GM12878 (cell line): ENCODE measurements at regions not wholly inside any gene's neighbourhood (a gene's known extent, or its start where the extent isn't known, plus 50 kb on each side); places are given as distances from the start of the nearest gene placed in this dataset.

Source experiments
- ATAC-seq: fragments of 200-7000 bp; cut with Tn5 transposase; 3 replicates; pipeline ENCODE4 v1.9.1; 2020; ENCODE audit warnings: mild to moderate bottlenecking, moderate library complexity
- BruUV-seq: library from RNA; stranded (reverse); fragments of 400-500 nt; replicated peaks from 2 replicates; lab custom pipeline; 2021; lab: Mats Ljungman, UMichigan
- CTCF ChIA-PET: fragments of 300-600 bp; sonication (Branson Sonifier 250); formaldehyde crosslinking; extraction: SDS; loops from one replicate; lab custom pipeline; 2021; ENCODE audit warnings: inconsistent platforms; lab: Yijun Ruan, JAX
- POLR2A ChIA-PET: fragments of 350-600 bp; formaldehyde crosslinking; extraction: SDS; loops from one replicate; lab custom pipeline; 2021; ENCODE audit warnings: inconsistent platforms; lab: Charles Lee
- RAD21 ChIA-PET: fragments of 300-600 bp; sonication (Branson Sonifier 250); formaldehyde crosslinking; loops from one replicate; lab custom pipeline; 2023; ENCODE audit warnings: antibody characterized with exemption; ENCODE audit not compliant: unreplicated experiment; lab: Charles Lee
- SMC1A ChIA-PET: fragments of 300-600 bp; sonication (Branson Sonifier 250); formaldehyde crosslinking; loops from one replicate; lab custom pipeline; 2023; ENCODE audit not compliant: unreplicated experiment, uncharacterized antibody; lab: Charles Lee
- DNase-seq: peaks from one replicate; pipeline ENCODE4 v3.0.0-alpha.2; 2011; ENCODE audit warnings: low read depth, low spot score
- FAIRE-seq: peaks from 3 replicates; lab custom pipeline; 2011; peaks lifted over from hg19 to GRCh38; lab: Jason Lieb, UNC
- H2AFZ ChIP-seq: 2 replicates; pipeline ENCODE4 v1.6.0; 2011; ENCODE audit warnings: low read depth, low read length, control low read depth; ENCODE audit not compliant: control insufficient read depth
- H3K27ac ChIP-seq: 2 replicates; pipeline ENCODE4 v1.5.1; 2011; ENCODE audit warnings: control low read depth; ENCODE audit not compliant: control insufficient read depth, insufficient read depth
- H3K27me3 ChIP-seq, 2 experiments: replicated peaks in 1 of 2; 2 replicates each; pipeline versions ENCODE4 v1.6.0 to v1.6.1; 2011; ENCODE audit warnings: low read length in 1 of 2; ENCODE audit not compliant: control insufficient read depth in 2 of 2, insufficient read depth in 2 of 2
- H3K36me3 ChIP-seq, 2 experiments: 2 replicates each; pipeline ENCODE4 v1.5.1; 2011; ENCODE audit warnings: low read length in 1 of 2; ENCODE audit not compliant: control insufficient read depth in 2 of 2, insufficient read depth in 2 of 2
- H3K4me1 ChIP-seq: 2 replicates; pipeline ENCODE4 v1.6.1; 2011; ENCODE audit warnings: mild to moderate bottlenecking, low read length, moderate library complexity, mixed read lengths; ENCODE audit not compliant: control insufficient read depth, insufficient read depth
- H3K4me2 ChIP-seq: 2 replicates; pipeline ENCODE4 v1.6.0; 2011; ENCODE audit warnings: control low read depth; ENCODE audit not compliant: control insufficient read depth, insufficient read depth
- H3K4me3 ChIP-seq: fragments of 200-600 bp; sonication (generic); 2 replicates; pipeline ENCODE4 v1.5.1; 2016
- H3K79me2 ChIP-seq: 2 replicates; pipeline ENCODE4 v1.6.0; 2011; ENCODE audit warnings: low read length; ENCODE audit not compliant: control insufficient read depth, insufficient read depth
- H3K9ac ChIP-seq: 2 replicates; pipeline ENCODE4 v1.8.0; 2011; ENCODE audit warnings: low read length, control low read depth, mixed read lengths; ENCODE audit not compliant: control insufficient read depth, insufficient read depth
- H3K9me3 ChIP-seq: replicated peaks from 3 replicates; pipeline ENCODE4 v1.5.1; 2011; ENCODE audit warnings: mild to moderate bottlenecking, low read length; ENCODE audit not compliant: control insufficient read depth, insufficient read depth
- H4K20me1 ChIP-seq: 2 replicates; pipeline ENCODE4 v1.6.0; 2011; ENCODE audit not compliant: control insufficient read depth, insufficient read depth
- CBFB ChIP-seq: IDR thresholded peaks from 2 replicates; pipeline ENCODE4 v1.6.1; 2016; ENCODE audit warnings: antibody characterized with exemption, low read depth
- CHD2 ChIP-seq: IDR thresholded peaks from 2 replicates; pipeline ENCODE4 v1.6.1; 2011; ENCODE audit warnings: low read depth, low read length, improper control_type of control experiment, borderline replicate concordance
- CHD4 ChIP-seq: fragments of 200-600 bp; sonication (generic); IDR thresholded peaks from 2 replicates; pipeline ENCODE4 v1.6.1; 2016; ENCODE audit warnings: mild to moderate bottlenecking
- FOS ChIP-seq: IDR thresholded peaks from 3 replicates; pipeline ENCODE4 v1.6.1; 2011; ENCODE audit warnings: borderline replicate concordance; ENCODE audit not compliant: insufficient read length; ENCODE audit errors: extremely low read depth
- RCOR1 ChIP-seq: conservative IDR thresholded peaks from 2 replicates; pipeline ENCODE4 v1.6.1; 2012; ENCODE audit warnings: low read depth, low read length, improper control_type of control experiment
- TARDBP ChIP-seq: IDR thresholded peaks from 2 replicates; pipeline ENCODE4 v1.6.1; 2016; ENCODE audit warnings: borderline replicate concordance
- WRNIP1 ChIP-seq: IDR thresholded peaks from 2 replicates; pipeline ENCODE4 v1.6.1; 2011; ENCODE audit warnings: low read depth, low read length, improper control_type of control experiment, borderline replicate concordance
- ZNF217 ChIP-seq: fragments of 450-650 bp; IDR thresholded peaks from 2 replicates; pipeline ENCODE4 v1.6.1; 2017; ENCODE audit warnings: antibody characterized with exemption, mild to moderate bottlenecking
- WGBS: methylation state at CpG from one replicate; pipeline ENCODE4 v1.1.6; 2016; ENCODE audit warnings: low lambda C conversion rate; ENCODE audit not compliant: insufficient replicate concordance, insufficient coverage; ENCODE audit errors: missing lambda C conversion rate; 5-methylcytosine and 5-hydroxymethylcytosine counted together
- in situ Hi-C: fragments of 300-500 bp; cut with MboI; formaldehyde crosslinking; loops from 9 replicates; pipeline ENCODE4 v1.14.3; 2018; ENCODE audit warnings: mixed read lengths
- intact Hi-C: fragments of 100-400 bp; cut with micrococcal nuclease; formaldehyde crosslinking; loops from one replicate; pipeline ENCODE4 v1.14.2; 2022; ENCODE audit not compliant: unreplicated experiment
- TF ChIP-seq, protein P1 (sequence below): fragments of 450-650 bp; IDR thresholded peaks from 2 replicates; pipeline ENCODE4 v1.6.1; 2017; ENCODE audit warnings: mild to moderate bottlenecking
- TF ChIP-seq, protein P2 (sequence below): fragments of 450-650 bp; IDR thresholded peaks from 2 replicates; pipeline ENCODE4 v1.6.1; 2017; ENCODE audit warnings: borderline replicate concordance
- TF ChIP-seq, protein P3 (sequence below): fragments of 150-350 bp; IDR thresholded peaks from 2 replicates; pipeline ENCODE4 v1.6.1; 2014; ENCODE audit warnings: mild to moderate bottlenecking, low read depth, low read length

DNA sequence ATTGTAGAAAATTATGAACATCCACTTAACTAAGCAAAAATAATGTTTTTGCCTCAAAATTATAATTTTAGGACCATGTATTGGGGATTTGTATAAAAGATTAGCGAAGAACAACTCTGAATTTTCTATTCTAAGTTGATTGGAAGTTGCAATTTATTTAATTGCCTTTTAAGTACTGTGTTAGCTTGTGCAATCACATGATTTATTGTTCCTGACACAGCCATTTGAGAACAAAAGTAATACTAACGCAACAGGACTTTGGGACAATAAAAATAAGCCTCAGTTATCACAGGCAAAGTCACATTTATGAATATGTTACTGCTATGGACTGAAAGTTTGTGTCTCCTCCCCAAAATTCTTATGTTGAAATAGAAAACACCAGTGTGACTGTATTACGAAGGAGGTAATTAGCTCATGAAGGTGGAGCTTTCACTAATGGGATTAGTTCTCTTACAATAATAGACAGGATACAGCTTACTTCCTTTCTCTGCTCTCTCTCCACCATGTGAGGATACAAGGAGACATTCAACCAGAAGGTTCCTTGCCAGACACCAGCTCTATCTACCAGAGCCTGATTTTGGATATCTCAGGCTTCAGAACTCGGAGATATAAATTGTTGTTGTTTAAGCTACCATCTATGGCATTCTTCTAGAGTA, 745.9 kb downstream of the ZBBX start:
- ChIA-PET CTCF (interaction anchor here (1.0 kb wide), 1 partner anchor 10 kb away, joined by 4 read pairs; no protein-coding TSS in a partner anchor), RAD21 (no interaction called here), SMC1A (no interaction called here), POLR2A (no interaction called here)
- WGBS, result 1% methylated on average over 4 of the region's 4 CpGs
- ATAC-seq (no peak), DNase-seq (no peak), FAIRE-seq (no peak)
- H3K79me2 ChIP-seq, result no peaks in the 10 kb centered on the region
- no peaks in the 10 kb centered on the region for H3K36me3 ChIP-seq
- no peaks in the 10 kb centered on the region for H3K9me3 ChIP-seq
- no TSS peak for BruUV-seq
- no peaks in the 10 kb centered on the region for H3K27me3 ChIP-seq
- in situ Hi-C loops, result no loop called here
- no peak overlapping the region for H3K27ac ChIP-seq
- no peak overlapping the region for H3K4me3 ChIP-seq
- intact Hi-C loops, result no loop called here
- no peak overlapping the region for H3K4me2 ChIP-seq
- no peaks in the 10 kb centered on the region for H3K4me1 ChIP-seq
- H2AFZ ChIP-seq, result no peak overlapping the region
- H3K9ac ChIP-seq, result no peak overlapping the region
- no peaks in the 10 kb centered on the region for H4K20me1 ChIP-seq
- TF ChIP-seq ZNF217, result no peak
- TF ChIP-seq TARDBP, result no peak
- TF ChIP-seq CBFB, result no peak
- TF ChIP-seq, protein P1, sequence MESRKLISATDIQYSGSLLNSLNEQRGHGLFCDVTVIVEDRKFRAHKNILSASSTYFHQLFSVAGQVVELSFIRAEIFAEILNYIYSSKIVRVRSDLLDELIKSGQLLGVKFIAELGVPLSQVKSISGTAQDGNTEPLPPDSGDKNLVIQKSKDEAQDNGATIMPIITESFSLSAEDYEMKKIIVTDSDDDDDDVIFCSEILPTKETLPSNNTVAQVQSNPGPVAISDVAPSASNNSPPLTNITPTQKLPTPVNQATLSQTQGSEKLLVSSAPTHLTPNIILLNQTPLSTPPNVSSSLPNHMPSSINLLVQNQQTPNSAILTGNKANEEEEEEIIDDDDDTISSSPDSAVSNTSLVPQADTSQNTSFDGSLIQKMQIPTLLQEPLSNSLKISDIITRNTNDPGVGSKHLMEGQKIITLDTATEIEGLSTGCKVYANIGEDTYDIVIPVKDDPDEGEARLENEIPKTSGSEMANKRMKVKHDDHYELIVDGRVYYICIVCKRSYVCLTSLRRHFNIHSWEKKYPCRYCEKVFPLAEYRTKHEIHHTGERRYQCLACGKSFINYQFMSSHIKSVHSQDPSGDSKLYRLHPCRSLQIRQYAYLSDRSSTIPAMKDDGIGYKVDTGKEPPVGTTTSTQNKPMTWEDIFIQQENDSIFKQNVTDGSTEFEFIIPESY, result no peak
- no peak for TF ChIP-seq CHD4
- TF ChIP-seq, protein P2, sequence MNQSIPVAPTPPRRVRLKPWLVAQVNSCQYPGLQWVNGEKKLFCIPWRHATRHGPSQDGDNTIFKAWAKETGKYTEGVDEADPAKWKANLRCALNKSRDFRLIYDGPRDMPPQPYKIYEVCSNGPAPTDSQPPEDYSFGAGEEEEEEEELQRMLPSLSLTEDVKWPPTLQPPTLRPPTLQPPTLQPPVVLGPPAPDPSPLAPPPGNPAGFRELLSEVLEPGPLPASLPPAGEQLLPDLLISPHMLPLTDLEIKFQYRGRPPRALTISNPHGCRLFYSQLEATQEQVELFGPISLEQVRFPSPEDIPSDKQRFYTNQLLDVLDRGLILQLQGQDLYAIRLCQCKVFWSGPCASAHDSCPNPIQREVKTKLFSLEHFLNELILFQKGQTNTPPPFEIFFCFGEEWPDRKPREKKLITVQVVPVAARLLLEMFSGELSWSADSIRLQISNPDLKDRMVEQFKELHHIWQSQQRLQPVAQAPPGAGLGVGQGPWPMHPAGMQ, result no peak
- TF ChIP-seq, protein P3, sequence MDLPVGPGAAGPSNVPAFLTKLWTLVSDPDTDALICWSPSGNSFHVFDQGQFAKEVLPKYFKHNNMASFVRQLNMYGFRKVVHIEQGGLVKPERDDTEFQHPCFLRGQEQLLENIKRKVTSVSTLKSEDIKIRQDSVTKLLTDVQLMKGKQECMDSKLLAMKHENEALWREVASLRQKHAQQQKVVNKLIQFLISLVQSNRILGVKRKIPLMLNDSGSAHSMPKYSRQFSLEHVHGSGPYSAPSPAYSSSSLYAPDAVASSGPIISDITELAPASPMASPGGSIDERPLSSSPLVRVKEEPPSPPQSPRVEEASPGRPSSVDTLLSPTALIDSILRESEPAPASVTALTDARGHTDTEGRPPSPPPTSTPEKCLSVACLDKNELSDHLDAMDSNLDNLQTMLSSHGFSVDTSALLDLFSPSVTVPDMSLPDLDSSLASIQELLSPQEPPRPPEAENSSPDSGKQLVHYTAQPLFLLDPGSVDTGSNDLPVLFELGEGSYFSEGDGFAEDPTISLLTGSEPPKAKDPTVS, result no peak
- TF ChIP-seq WRNIP1, result no peak
- no peak for TF ChIP-seq RCOR1
- TF ChIP-seq CHD2, result no peak
- TF ChIP-seq FOS, result no peak
